ENCODE measurements at regions not wholly inside any gene's neighbourhood (a gene's known extent, or its start where the extent isn't known, plus 50 kb on each side); places are given as distances from the start of the nearest gene placed in this dataset.

GRCh38 chr20:20939006-20939405 lies 167.2 kb downstream of the LINC00237 start:
- no peak for ATAC-seq
- Histone ChIP-seq H2AFZ (ENCODE audit: low read length) (no peak overlapping the region), H3K9me3 (ENCODE audit: low read length) (no peaks in the 10 kb centered on the region), H3K27ac (ENCODE audit: extremely low read length, insufficient read depth, low read length) (no peak overlapping the region), H3K4me2 (ENCODE audit: low read depth, low read length) (no peak overlapping the region), H3K4me1 (ENCODE audit: insufficient read depth, low read length) (peaks cover 23% of the 10 kb centered on the region), H4K20me1 (ENCODE audit: insufficient read depth, low read length) (no peaks in the 10 kb centered on the region), H3K27me3 (ENCODE audit: control insufficient read depth in 1 of 2, insufficient read depth in 2 of 2, low read length in 2 of 2) (peaks cover 1 to 30% of the 10 kb centered on the region in 2 experiments; a peak in 3 of 5 replicates), H3K36me3 (replicated peaks in 1 of 2; ENCODE audit: control insufficient read depth in 1 of 2, insufficient read depth in 2 of 2, low read length in 2 of 2) (no peaks in the 10 kb centered on the region), H3K9ac (ENCODE audit: insufficient read depth, low read depth, low read length) (no peak overlapping the region), H3K4me3 (replicated peaks in 1 of 3; ENCODE audit: insufficient read depth in 1 of 3, low read depth in 2 of 3, low read length in 3 of 3) (no peak overlapping the region), H3K79me2 (ENCODE audit: insufficient read depth, low read length) (no peaks in the 10 kb centered on the region)
- DNase-seq (ENCODE audit: low spot score): no peak
- FAIRE-seq: no peak
- no peak for TF ChIP-seq TFE3 (CRISPR knock-in tag; IDR thresholded peaks at IDR 0.05)
- no peak for TF ChIP-seq SMAD3 (CRISPR knock-in tag; IDR thresholded peaks at IDR 0.05)
- no peak for TF ChIP-seq ZNF569 (CRISPR knock-in tag; IDR thresholded peaks at IDR 0.05; ENCODE audit: borderline replicate concordance)
- TF ChIP-seq RCOR2 (CRISPR knock-in tag; IDR thresholded peaks at IDR 0.05): no peak
- no peak for TF ChIP-seq ZNF788 (CRISPR knock-in tag; IDR thresholded peaks at IDR 0.05; ENCODE audit: borderline replicate concordance)
- no peak for TF ChIP-seq WIZ (CRISPR knock-in tag; IDR thresholded peaks at IDR 0.05)
- TF ChIP-seq ZNF44 (CRISPR knock-in tag; IDR thresholded peaks at IDR 0.05): no peak
- intact Hi-C loops (cut with micrococcal nuclease; ENCODE audit: unreplicated experiment) (no loop called here), in situ Hi-C loops (cut with HindIII; ENCODE audit: extremely low pct_ligation_motif_present, low pct_unique_long_range_greater_than_20kb) (no loop called here)
- no TSS peak for BruUV-seq (replicated peaks)
- WGBS (ENCODE audit: low lambda C conversion rate): 68% methylated on average over 3 of the region's 3 CpGs
- ChIA-PET POLR2A (no interaction called here), CTCF (ENCODE audit: low intra/inter-chr PET ratio, low total read pairs) (no interaction called here)

GRCh38 chr20:20938599-20938998 lies 167.6 kb downstream of the LINC00237 start:
- Histone ChIP-seq H2AFZ (ENCODE audit: low read length) (no peak overlapping the region), H3K79me2 (ENCODE audit: insufficient read depth, low read length) (no peaks in the 10 kb centered on the region), H3K36me3 (replicated peaks in 1 of 2; ENCODE audit: control insufficient read depth in 1 of 2, insufficient read depth in 2 of 2, low read length in 2 of 2) (no peaks in the 10 kb centered on the region), H3K27ac (ENCODE audit: extremely low read length, insufficient read depth, low read length) (no peak overlapping the region), H3K9me3 (ENCODE audit: low read length) (no peaks in the 10 kb centered on the region), H4K20me1 (ENCODE audit: insufficient read depth, low read length) (no peaks in the 10 kb centered on the region), H3K27me3 (ENCODE audit: control insufficient read depth in 1 of 2, insufficient read depth in 2 of 2, low read length in 2 of 2) (peaks cover 1 to 34% of the 10 kb centered on the region in 2 experiments; a peak in 3 of 5 replicates), H3K9ac (ENCODE audit: insufficient read depth, low read depth, low read length) (no peak overlapping the region), H3K4me3 (replicated peaks in 1 of 3; ENCODE audit: insufficient read depth in 1 of 3, low read depth in 2 of 3, low read length in 3 of 3) (no peak overlapping the region), H3K4me1 (ENCODE audit: insufficient read depth, low read length) (peaks cover 23% of the 10 kb centered on the region), H3K4me2 (ENCODE audit: low read depth, low read length) (no peak overlapping the region)
- BruUV-seq (replicated peaks): no TSS peak
- CTCF ChIA-PET (ENCODE audit: low intra/inter-chr PET ratio, low total read pairs): no interaction called here
- in situ Hi-C loops (cut with HindIII; ENCODE audit: extremely low pct_ligation_motif_present, low pct_unique_long_range_greater_than_20kb) (no loop called here), intact Hi-C loops (cut with micrococcal nuclease; ENCODE audit: unreplicated experiment) (no loop called here)
- POLR2A ChIA-PET: no interaction called here
- TF ChIP-seq MZF1 (CRISPR knock-in tag; IDR thresholded peaks at IDR 0.05; ENCODE audit: borderline replicate concordance): no peak
- TF ChIP-seq ZNF136 (CRISPR knock-in tag; IDR thresholded peaks at IDR 0.05; ENCODE audit: low read depth): no peak
- no peak for TF ChIP-seq ZNF674 (CRISPR knock-in tag; IDR thresholded peaks at IDR 0.05; ENCODE audit: low read depth)
- no peak for FAIRE-seq
- no peak for ATAC-seq
- WGBS (ENCODE audit: low lambda C conversion rate): 30% methylated on average over 4 of the region's 7 CpGs
- DNase-seq (ENCODE audit: low spot score): no peak
